Liver (tissue), 8 donors: ENCODE measurements at regions not wholly inside any gene's neighbourhood (a gene's known extent, or its start where the extent isn't known, plus 50 kb on each side); places are given as distances from the start of the nearest gene placed in this dataset.

Source experiments
- DNase-seq: peaks from one replicate; pipeline ENCODE4 v3.0.0-alpha.2; 2017; ENCODE audit warnings: low spot score
- H3K27ac ChIP-seq, 2 donors: one replicate each; pipeline ENCODE4 v1.7.0; 2013; ENCODE audit warnings: inconsistent platforms in 2 of 2, low read length in 2 of 2, control low read depth in 1 of 2, low read depth in 1 of 2, mild to moderate bottlenecking in 1 of 2
- H3K27me3 ChIP-seq, 4 donors: one replicate each; pipeline versions ENCODE4 v1.6.1 to v1.7.0; 2013; ENCODE audit warnings: low read length in 3 of 4, inconsistent platforms in 1 of 4, mild to moderate bottlenecking in 1 of 4, moderate library complexity in 1 of 4; ENCODE audit not compliant: control insufficient read depth in 4 of 4, insufficient read depth in 4 of 4
- H3K36me3 ChIP-seq, 4 donors: one replicate each; pipeline versions ENCODE4 v1.6.1 to v1.7.0; 2013; ENCODE audit warnings: low read length in 3 of 4, mild to moderate bottlenecking in 3 of 4, low read depth in 1 of 4, moderate library complexity in 1 of 4; ENCODE audit not compliant: control insufficient read depth in 4 of 4, insufficient read depth in 3 of 4
- H3K4me1 ChIP-seq, 4 donors: one replicate each; pipeline versions ENCODE4 v1.6.1 to v1.7.0; 2013; ENCODE audit warnings: low read length in 3 of 4, mild to moderate bottlenecking in 3 of 4, moderate library complexity in 1 of 4; ENCODE audit not compliant: control insufficient read depth in 4 of 4, insufficient read depth in 4 of 4
- H3K4me3 ChIP-seq, 3 donors: one replicate each; pipeline versions ENCODE4 v1.6.1 to v1.7.0; 2013; ENCODE audit warnings: low read length in 3 of 3, control low read depth in 1 of 3, low read depth in 1 of 3, mild to moderate bottlenecking in 1 of 3
- H3K9ac ChIP-seq, 2 donors: one replicate each; pipeline ENCODE4 v1.7.0; 2013; ENCODE audit warnings: low read length in 2 of 2, mild to moderate bottlenecking in 2 of 2, moderate library complexity in 2 of 2, control low read depth in 1 of 2, low read depth in 1 of 2
- H3K9me3 ChIP-seq, 4 donors: one replicate each; pipeline versions ENCODE4 v1.6.1 to v1.7.0; 2013; ENCODE audit warnings: low read length in 3 of 4; ENCODE audit not compliant: control insufficient read depth in 4 of 4
- ATF3 ChIP-seq: IDR thresholded peaks from 2 replicates; pipeline ENCODE4 v1.6.1; 2016; ENCODE audit warnings: antibody characterized with exemption
- CTCF ChIP-seq: fragments of 150-350 bp; IDR thresholded peaks from 2 replicates; pipeline ENCODE4 v1.5.1; 2017; ENCODE audit warnings: improper control_type of control experiment, low read depth, low read length; ENCODE audit not compliant: missing input control
- EGR1 ChIP-seq, 2 donors: IDR thresholded peaks; 2 replicates each; pipeline ENCODE4 v1.6.1; 2016 to 2018; ENCODE audit warnings: antibody characterized with exemption in 2 of 2, low read depth in 2 of 2
- FOXA1 ChIP-seq: IDR thresholded peaks from 2 replicates; pipeline ENCODE4 v1.6.1; 2016; ENCODE audit warnings: antibody characterized with exemption
- FOXA2 ChIP-seq: IDR thresholded peaks from 2 replicates; pipeline ENCODE4 v1.6.1; 2016; ENCODE audit warnings: antibody characterized with exemption
- GABPA ChIP-seq, 2 donors: IDR thresholded peaks in 1 of 2; conservative IDR thresholded peaks in 1 of 2; 2 replicates each; pipeline ENCODE4 v1.6.1; 2016; ENCODE audit warnings: antibody characterized with exemption in 2 of 2, mild to moderate bottlenecking in 1 of 2, moderate library complexity in 1 of 2
- HNF4A ChIP-seq, 2 donors: conservative IDR thresholded peaks; 2 replicates each; pipeline ENCODE4 v1.6.1; 2016; ENCODE audit warnings: antibody characterized with exemption in 2 of 2, mild to moderate bottlenecking in 2 of 2
- HNF4G ChIP-seq: IDR thresholded peaks from 2 replicates; pipeline ENCODE4 v1.6.1; 2016; ENCODE audit warnings: antibody characterized with exemption
- JUND ChIP-seq, 2 donors: IDR thresholded peaks; 2 replicates each; pipeline ENCODE4 v1.6.1; 2016; ENCODE audit warnings: antibody characterized with exemption in 2 of 2
- NR2F2 ChIP-seq: IDR thresholded peaks from 2 replicates; pipeline ENCODE4 v1.6.1; 2016; ENCODE audit warnings: antibody characterized with exemption
- RAD21 ChIP-seq, 2 donors: IDR thresholded peaks; 2 replicates each; pipeline ENCODE4 v1.6.1; 2016; ENCODE audit warnings: antibody characterized with exemption in 2 of 2, mild to moderate bottlenecking in 2 of 2
- RXRA ChIP-seq, 2 donors: IDR thresholded peaks; 2 replicates each; pipeline ENCODE4 v1.6.1; 2017 to 2018; ENCODE audit warnings: antibody characterized with exemption in 2 of 2, mild to moderate bottlenecking in 1 of 2
- SP1 ChIP-seq: IDR thresholded peaks from 2 replicates; pipeline ENCODE4 v1.6.1; 2018; ENCODE audit warnings: antibody characterized with exemption, mild to moderate bottlenecking
- TAF1 ChIP-seq: conservative IDR thresholded peaks from 2 replicates; pipeline ENCODE4 v1.6.1; 2016; ENCODE audit warnings: antibody characterized with exemption, mild to moderate bottlenecking
- YY1 ChIP-seq: IDR thresholded peaks from 2 replicates; pipeline ENCODE4 v1.6.1; 2016; ENCODE audit warnings: antibody characterized with exemption, mild to moderate bottlenecking
- ZBTB33 ChIP-seq: IDR thresholded peaks from 2 replicates; pipeline ENCODE4 v1.6.1; 2016; ENCODE audit warnings: antibody characterized with exemption
- WGBS: extraction: QIAGEN DNeasy Blood & Tissue Kit; methylation state at CpG from one replicate; pipeline ENCODE4 v1.1.7; 2013; 5-methylcytosine and 5-hydroxymethylcytosine counted together
- TF ChIP-seq, protein P1 (sequence below): IDR thresholded peaks from 2 replicates; pipeline ENCODE4 v1.6.1; 2016; ENCODE audit warnings: antibody characterized with exemption
- TF ChIP-seq, protein P2 (sequence below): IDR thresholded peaks from 2 replicates; pipeline ENCODE4 v1.6.1; 2016; ENCODE audit warnings: antibody characterized with exemption, mild to moderate bottlenecking
- donor health status: healthy.
- donor health status: healthy.
- donor health status: healthy.
- donor health status: healthy.
- donor health status: healthy.

GRCh38 chr16:52095471-52095870 is 451.5 kb downstream of the TOX3 start:
- no peak overlapping the region for H3K9ac ChIP-seq
- H3K36me3 ChIP-seq = no peaks in the 10 kb centered on the region
- H3K4me1 ChIP-seq = peaks cover 0 to 4% (median 0%) of the 10 kb centered on the region in 4 donors
- H3K27ac ChIP-seq = no peak overlapping the region
- 57% methylated on average over 3 of the region's 3 CpGs for WGBS
- H3K9me3 ChIP-seq = no peaks in the 10 kb centered on the region
- no peak overlapping the region for H3K4me3 ChIP-seq
- no peak for DNase-seq
- TF ChIP-seq RXRA (IDR thresholded peaks at IDR 0.05) (no peak), NR2F2 (no peak), FOXA2 (no peak), TAF1 (no peak), HNF4G (no peak), SP1 (no peak), FOXA1 (no peak), YY1 (no peak), HNF4A (conservative IDR thresholded peaks at IDR 0.05) (no peak), ATF3 (no peak), CTCF (no peak), RAD21 (IDR thresholded peaks at IDR 0.05) (no peak), JUND (IDR thresholded peaks at IDR 0.05) (no peak), GABPA (IDR thresholded peaks at IDR 0.05 in 1 of 2, conservative IDR thresholded peaks at IDR 0.05 in 1 of 2) (no peak), ZBTB33 (no peak), EGR1 (IDR thresholded peaks at IDR 0.05; ENCODE audit: low read depth in 2 of 2) (no peak)
- TF ChIP-seq, protein P1, sequence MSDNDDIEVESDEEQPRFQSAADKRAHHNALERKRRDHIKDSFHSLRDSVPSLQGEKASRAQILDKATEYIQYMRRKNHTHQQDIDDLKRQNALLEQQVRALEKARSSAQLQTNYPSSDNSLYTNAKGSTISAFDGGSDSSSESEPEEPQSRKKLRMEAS = no peak
- TF ChIP-seq, protein P2, sequence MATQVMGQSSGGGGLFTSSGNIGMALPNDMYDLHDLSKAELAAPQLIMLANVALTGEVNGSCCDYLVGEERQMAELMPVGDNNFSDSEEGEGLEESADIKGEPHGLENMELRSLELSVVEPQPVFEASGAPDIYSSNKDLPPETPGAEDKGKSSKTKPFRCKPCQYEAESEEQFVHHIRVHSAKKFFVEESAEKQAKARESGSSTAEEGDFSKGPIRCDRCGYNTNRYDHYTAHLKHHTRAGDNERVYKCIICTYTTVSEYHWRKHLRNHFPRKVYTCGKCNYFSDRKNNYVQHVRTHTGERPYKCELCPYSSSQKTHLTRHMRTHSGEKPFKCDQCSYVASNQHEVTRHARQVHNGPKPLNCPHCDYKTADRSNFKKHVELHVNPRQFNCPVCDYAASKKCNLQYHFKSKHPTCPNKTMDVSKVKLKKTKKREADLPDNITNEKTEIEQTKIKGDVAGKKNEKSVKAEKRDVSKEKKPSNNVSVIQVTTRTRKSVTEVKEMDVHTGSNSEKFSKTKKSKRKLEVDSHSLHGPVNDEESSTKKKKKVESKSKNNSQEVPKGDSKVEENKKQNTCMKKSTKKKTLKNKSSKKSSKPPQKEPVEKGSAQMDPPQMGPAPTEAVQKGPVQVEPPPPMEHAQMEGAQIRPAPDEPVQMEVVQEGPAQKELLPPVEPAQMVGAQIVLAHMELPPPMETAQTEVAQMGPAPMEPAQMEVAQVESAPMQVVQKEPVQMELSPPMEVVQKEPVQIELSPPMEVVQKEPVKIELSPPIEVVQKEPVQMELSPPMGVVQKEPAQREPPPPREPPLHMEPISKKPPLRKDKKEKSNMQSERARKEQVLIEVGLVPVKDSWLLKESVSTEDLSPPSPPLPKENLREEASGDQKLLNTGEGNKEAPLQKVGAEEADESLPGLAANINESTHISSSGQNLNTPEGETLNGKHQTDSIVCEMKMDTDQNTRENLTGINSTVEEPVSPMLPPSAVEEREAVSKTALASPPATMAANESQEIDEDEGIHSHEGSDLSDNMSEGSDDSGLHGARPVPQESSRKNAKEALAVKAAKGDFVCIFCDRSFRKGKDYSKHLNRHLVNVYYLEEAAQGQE = no peak
- H3K27me3 ChIP-seq = peaks cover 0 to 14% (median 2%) of the 10 kb centered on the region in 4 donors
